Liver (tissue), 3 donors: ENCODE measurements at regions not wholly inside any gene's neighbourhood (a gene's known extent, or its start where the extent isn't known, plus 50 kb on each side); places are given as distances from the start of the nearest gene placed in this dataset.

Source experiments
- GABPA ChIP-seq, 2 donors: IDR thresholded peaks in 1 of 2; conservative IDR thresholded peaks in 1 of 2; 2 replicates each; pipeline ENCODE4 v1.6.1; 2016; ENCODE audit warnings: antibody characterized with exemption in 2 of 2, mild to moderate bottlenecking in 1 of 2, moderate library complexity in 1 of 2
- HNF4G ChIP-seq: IDR thresholded peaks from 2 replicates; pipeline ENCODE4 v1.6.1; 2016; ENCODE audit warnings: antibody characterized with exemption
- JUND ChIP-seq, 2 donors: IDR thresholded peaks; 2 replicates each; pipeline ENCODE4 v1.6.1; 2016; ENCODE audit warnings: antibody characterized with exemption in 2 of 2
- RAD21 ChIP-seq, 2 donors: IDR thresholded peaks; 2 replicates each; pipeline ENCODE4 v1.6.1; 2016; ENCODE audit warnings: antibody characterized with exemption in 2 of 2, mild to moderate bottlenecking in 2 of 2
- RXRA ChIP-seq, 2 donors: IDR thresholded peaks; 2 replicates each; pipeline ENCODE4 v1.6.1; 2017 to 2018; ENCODE audit warnings: antibody characterized with exemption in 2 of 2, mild to moderate bottlenecking in 1 of 2
- SP1 ChIP-seq: IDR thresholded peaks from 2 replicates; pipeline ENCODE4 v1.6.1; 2018; ENCODE audit warnings: antibody characterized with exemption, mild to moderate bottlenecking
- TAF1 ChIP-seq: conservative IDR thresholded peaks from 2 replicates; pipeline ENCODE4 v1.6.1; 2016; ENCODE audit warnings: antibody characterized with exemption, mild to moderate bottlenecking
- YY1 ChIP-seq: IDR thresholded peaks from 2 replicates; pipeline ENCODE4 v1.6.1; 2016; ENCODE audit warnings: antibody characterized with exemption, mild to moderate bottlenecking
- TF ChIP-seq, protein P1 (sequence below): fragments of 150-350 bp; IDR thresholded peaks from 2 replicates; pipeline ENCODE4 v1.5.1; 2017; ENCODE audit warnings: improper control_type of control experiment, low read depth, low read length; ENCODE audit not compliant: missing input control
- TF ChIP-seq, protein P2 (sequence below): IDR thresholded peaks from 2 replicates; pipeline ENCODE4 v1.6.1; 2016; ENCODE audit warnings: antibody characterized with exemption, mild to moderate bottlenecking
- TF ChIP-seq, protein P3 (sequence below): IDR thresholded peaks from 2 replicates; pipeline ENCODE4 v1.6.1; 2016; ENCODE audit warnings: antibody characterized with exemption
- TF ChIP-seq, protein P4 (sequence below): IDR thresholded peaks from 2 replicates; pipeline ENCODE4 v1.6.1; 2016; ENCODE audit warnings: antibody characterized with exemption
- TF ChIP-seq, protein P5 (sequence below): IDR thresholded peaks from 2 replicates; pipeline ENCODE4 v1.6.1; 2016; ENCODE audit warnings: antibody characterized with exemption
- donor health status: healthy.
- donor health status: healthy.

DNA sequence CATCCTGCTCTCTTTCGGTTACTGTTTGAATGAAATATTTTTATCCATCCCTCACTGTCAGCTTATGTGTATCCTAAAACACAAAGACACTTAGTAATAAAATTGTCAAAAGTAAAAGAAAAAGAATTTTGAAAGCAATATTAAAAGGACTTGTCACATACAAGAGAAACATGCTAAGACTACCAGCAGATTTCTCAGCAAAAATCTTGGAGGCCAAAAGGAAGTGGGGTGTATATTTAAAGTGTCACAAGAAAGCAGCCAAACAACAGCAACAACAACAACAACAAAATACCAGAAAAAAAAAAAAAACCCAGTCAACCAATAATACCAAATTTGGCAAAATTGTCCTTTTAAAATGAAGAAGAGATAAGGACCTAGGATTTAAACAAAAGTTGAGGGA is 678.7 kb upstream of the TYRP1 start:
- TF ChIP-seq, protein P1, sequence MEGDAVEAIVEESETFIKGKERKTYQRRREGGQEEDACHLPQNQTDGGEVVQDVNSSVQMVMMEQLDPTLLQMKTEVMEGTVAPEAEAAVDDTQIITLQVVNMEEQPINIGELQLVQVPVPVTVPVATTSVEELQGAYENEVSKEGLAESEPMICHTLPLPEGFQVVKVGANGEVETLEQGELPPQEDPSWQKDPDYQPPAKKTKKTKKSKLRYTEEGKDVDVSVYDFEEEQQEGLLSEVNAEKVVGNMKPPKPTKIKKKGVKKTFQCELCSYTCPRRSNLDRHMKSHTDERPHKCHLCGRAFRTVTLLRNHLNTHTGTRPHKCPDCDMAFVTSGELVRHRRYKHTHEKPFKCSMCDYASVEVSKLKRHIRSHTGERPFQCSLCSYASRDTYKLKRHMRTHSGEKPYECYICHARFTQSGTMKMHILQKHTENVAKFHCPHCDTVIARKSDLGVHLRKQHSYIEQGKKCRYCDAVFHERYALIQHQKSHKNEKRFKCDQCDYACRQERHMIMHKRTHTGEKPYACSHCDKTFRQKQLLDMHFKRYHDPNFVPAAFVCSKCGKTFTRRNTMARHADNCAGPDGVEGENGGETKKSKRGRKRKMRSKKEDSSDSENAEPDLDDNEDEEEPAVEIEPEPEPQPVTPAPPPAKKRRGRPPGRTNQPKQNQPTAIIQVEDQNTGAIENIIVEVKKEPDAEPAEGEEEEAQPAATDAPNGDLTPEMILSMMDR, result no peak
- TF ChIP-seq RAD21 (IDR thresholded peaks at IDR 0.05), result no peak
- no peak for TF ChIP-seq TAF1
- TF ChIP-seq, protein P2, sequence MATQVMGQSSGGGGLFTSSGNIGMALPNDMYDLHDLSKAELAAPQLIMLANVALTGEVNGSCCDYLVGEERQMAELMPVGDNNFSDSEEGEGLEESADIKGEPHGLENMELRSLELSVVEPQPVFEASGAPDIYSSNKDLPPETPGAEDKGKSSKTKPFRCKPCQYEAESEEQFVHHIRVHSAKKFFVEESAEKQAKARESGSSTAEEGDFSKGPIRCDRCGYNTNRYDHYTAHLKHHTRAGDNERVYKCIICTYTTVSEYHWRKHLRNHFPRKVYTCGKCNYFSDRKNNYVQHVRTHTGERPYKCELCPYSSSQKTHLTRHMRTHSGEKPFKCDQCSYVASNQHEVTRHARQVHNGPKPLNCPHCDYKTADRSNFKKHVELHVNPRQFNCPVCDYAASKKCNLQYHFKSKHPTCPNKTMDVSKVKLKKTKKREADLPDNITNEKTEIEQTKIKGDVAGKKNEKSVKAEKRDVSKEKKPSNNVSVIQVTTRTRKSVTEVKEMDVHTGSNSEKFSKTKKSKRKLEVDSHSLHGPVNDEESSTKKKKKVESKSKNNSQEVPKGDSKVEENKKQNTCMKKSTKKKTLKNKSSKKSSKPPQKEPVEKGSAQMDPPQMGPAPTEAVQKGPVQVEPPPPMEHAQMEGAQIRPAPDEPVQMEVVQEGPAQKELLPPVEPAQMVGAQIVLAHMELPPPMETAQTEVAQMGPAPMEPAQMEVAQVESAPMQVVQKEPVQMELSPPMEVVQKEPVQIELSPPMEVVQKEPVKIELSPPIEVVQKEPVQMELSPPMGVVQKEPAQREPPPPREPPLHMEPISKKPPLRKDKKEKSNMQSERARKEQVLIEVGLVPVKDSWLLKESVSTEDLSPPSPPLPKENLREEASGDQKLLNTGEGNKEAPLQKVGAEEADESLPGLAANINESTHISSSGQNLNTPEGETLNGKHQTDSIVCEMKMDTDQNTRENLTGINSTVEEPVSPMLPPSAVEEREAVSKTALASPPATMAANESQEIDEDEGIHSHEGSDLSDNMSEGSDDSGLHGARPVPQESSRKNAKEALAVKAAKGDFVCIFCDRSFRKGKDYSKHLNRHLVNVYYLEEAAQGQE, result no peak
- TF ChIP-seq, protein P3, sequence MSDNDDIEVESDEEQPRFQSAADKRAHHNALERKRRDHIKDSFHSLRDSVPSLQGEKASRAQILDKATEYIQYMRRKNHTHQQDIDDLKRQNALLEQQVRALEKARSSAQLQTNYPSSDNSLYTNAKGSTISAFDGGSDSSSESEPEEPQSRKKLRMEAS, result no peak
- TF ChIP-seq, protein P4, sequence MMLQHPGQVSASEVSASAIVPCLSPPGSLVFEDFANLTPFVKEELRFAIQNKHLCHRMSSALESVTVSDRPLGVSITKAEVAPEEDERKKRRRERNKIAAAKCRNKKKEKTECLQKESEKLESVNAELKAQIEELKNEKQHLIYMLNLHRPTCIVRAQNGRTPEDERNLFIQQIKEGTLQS, result no peak
- TF ChIP-seq, protein P5, sequence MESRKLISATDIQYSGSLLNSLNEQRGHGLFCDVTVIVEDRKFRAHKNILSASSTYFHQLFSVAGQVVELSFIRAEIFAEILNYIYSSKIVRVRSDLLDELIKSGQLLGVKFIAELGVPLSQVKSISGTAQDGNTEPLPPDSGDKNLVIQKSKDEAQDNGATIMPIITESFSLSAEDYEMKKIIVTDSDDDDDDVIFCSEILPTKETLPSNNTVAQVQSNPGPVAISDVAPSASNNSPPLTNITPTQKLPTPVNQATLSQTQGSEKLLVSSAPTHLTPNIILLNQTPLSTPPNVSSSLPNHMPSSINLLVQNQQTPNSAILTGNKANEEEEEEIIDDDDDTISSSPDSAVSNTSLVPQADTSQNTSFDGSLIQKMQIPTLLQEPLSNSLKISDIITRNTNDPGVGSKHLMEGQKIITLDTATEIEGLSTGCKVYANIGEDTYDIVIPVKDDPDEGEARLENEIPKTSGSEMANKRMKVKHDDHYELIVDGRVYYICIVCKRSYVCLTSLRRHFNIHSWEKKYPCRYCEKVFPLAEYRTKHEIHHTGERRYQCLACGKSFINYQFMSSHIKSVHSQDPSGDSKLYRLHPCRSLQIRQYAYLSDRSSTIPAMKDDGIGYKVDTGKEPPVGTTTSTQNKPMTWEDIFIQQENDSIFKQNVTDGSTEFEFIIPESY, result no peak
- no peak for TF ChIP-seq YY1
- TF ChIP-seq SP1, result no peak
- TF ChIP-seq GABPA (IDR thresholded peaks at IDR 0.05 in 1 of 2, conservative IDR thresholded peaks at IDR 0.05 in 1 of 2), result no peak
- no peak for TF ChIP-seq JUND (IDR thresholded peaks at IDR 0.05)
- TF ChIP-seq RXRA (IDR thresholded peaks at IDR 0.05), result no peak
- no peak for TF ChIP-seq HNF4G
